KMS-11 (cell line): ENCODE measurements at regions not wholly inside any gene's neighbourhood (a gene's known extent, or its start where the extent isn't known, plus 50 kb on each side); places are given as distances from the start of the nearest gene placed in this dataset.

ENCODE experiments used
- H2AFZ ChIP-seq: fragments of 200-600 bp; sonication (generic); 2 replicates; pipeline ENCODE4 v1.6.1; 2016; ENCODE audit warnings: antibody characterized with exemption, mixed run types, low read depth
- H3K27ac ChIP-seq: fragments of 200-600 bp; sonication (generic); 2 replicates; pipeline ENCODE4 v1.6.1; 2016; ENCODE audit warnings: mild to moderate bottlenecking, mixed run types
- H3K27me3 ChIP-seq: fragments of 200-600 bp; sonication (generic); 2 replicates; pipeline ENCODE4 v1.6.1; 2017; ENCODE audit warnings: mild to moderate bottlenecking, low read depth, mixed run types, moderate library complexity; ENCODE audit not compliant: insufficient read depth
- H3K36me3 ChIP-seq: fragments of 200-600 bp; sonication (generic); 2 replicates; pipeline ENCODE4 v1.6.1; 2017; ENCODE audit warnings: mild to moderate bottlenecking, mixed run types; ENCODE audit not compliant: insufficient read depth
- H3K4me1 ChIP-seq: fragments of 200-600 bp; sonication (generic); 2 replicates; pipeline ENCODE4 v1.6.1; 2016; ENCODE audit warnings: mild to moderate bottlenecking, low read depth, mixed run types; ENCODE audit not compliant: poor library complexity, severe bottlenecking
- H3K4me2 ChIP-seq: fragments of 200-600 bp; sonication (generic); 2 replicates; pipeline ENCODE4 v1.7.0; 2016; ENCODE audit warnings: mild to moderate bottlenecking, mixed run types
- H3K4me3 ChIP-seq: fragments of 200-600 bp; sonication (generic); IDR thresholded peaks from 2 replicates; pipeline ENCODE4 v1.6.1; 2017; ENCODE audit warnings: low read depth, low read length, mixed read lengths; ENCODE audit not compliant: insufficient read depth
- H3K79me2 ChIP-seq: fragments of 200-600 bp; sonication (generic); 2 replicates; pipeline ENCODE4 v1.6.1; 2016; ENCODE audit warnings: low read depth, mixed run types; ENCODE audit not compliant: insufficient read depth
- H3K9ac ChIP-seq: fragments of 200-600 bp; sonication (generic); 2 replicates; pipeline ENCODE4 v1.6.1; 2016; ENCODE audit warnings: mild to moderate bottlenecking, mixed run types
- H4K20me1 ChIP-seq: fragments of 200-600 bp; sonication (generic); 2 replicates; pipeline ENCODE4 v1.6.1; 2016; ENCODE audit warnings: mild to moderate bottlenecking, mixed run types; ENCODE audit not compliant: insufficient read depth
- TF ChIP-seq, protein P1 (sequence below): fragments of 200-600 bp; sonication (generic); conservative IDR thresholded peaks from 2 replicates; pipeline ENCODE4 v1.6.1; 2017; ENCODE audit warnings: low read depth, mild to moderate bottlenecking, antibody characterized with exemption, low read length, moderate library complexity, mixed read lengths

DNA sequence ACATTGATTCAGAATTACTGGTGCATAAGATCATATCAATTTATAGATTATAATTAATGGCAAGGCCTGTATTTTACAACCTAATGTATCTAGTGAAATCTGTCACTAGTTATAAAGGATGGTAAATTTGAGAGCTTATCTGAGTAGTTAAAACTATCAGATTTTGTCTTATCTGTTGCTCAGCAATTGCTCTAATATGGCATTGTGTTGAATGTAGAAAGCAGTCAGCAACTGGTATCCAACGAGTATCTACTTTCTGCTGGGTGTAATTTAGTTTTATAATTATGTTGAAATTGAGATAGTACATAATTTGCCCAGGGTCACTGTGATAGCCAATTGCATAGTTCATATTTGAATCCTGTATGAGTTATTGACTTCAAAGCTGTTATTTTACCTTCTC is 1005.7 kb downstream of the CDH11 start:
- Histone ChIP-seq H2AFZ (no peak overlapping the region), H3K36me3 (no peaks in the 10 kb centered on the region), H3K79me2 (no peaks in the 10 kb centered on the region), H3K9ac (no peak overlapping the region), H3K27ac (no peak overlapping the region), H3K4me2 (no peak overlapping the region), H3K27me3 (no peaks in the 10 kb centered on the region), H4K20me1 (no peaks in the 10 kb centered on the region), H3K4me3 (no peak overlapping the region), H3K4me1 (no peaks in the 10 kb centered on the region)
- TF ChIP-seq, protein P1, sequence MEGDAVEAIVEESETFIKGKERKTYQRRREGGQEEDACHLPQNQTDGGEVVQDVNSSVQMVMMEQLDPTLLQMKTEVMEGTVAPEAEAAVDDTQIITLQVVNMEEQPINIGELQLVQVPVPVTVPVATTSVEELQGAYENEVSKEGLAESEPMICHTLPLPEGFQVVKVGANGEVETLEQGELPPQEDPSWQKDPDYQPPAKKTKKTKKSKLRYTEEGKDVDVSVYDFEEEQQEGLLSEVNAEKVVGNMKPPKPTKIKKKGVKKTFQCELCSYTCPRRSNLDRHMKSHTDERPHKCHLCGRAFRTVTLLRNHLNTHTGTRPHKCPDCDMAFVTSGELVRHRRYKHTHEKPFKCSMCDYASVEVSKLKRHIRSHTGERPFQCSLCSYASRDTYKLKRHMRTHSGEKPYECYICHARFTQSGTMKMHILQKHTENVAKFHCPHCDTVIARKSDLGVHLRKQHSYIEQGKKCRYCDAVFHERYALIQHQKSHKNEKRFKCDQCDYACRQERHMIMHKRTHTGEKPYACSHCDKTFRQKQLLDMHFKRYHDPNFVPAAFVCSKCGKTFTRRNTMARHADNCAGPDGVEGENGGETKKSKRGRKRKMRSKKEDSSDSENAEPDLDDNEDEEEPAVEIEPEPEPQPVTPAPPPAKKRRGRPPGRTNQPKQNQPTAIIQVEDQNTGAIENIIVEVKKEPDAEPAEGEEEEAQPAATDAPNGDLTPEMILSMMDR, result no peak

DNA sequence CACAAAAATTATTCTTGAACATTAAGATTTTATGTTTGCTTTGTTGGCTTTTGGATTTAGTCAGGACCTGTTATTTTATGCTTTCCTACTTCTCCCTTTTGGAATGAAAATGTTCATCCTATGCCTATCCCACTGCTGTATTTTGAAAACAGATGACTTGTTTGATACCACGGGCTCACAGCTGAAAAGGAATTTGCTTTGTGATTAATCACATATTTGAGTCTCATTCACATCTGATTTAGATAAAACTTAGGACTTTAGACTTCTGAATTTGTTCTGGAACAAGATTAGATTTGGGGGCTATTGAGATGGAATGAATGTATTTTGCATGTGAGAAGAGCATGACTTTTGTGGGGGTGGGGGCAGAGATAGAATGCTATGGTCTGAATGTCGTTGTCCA is 1012.6 kb downstream of the CDH11 start:
- Histone ChIP-seq H4K20me1 (no peaks in the 10 kb centered on the region), H3K79me2 (no peaks in the 10 kb centered on the region), H3K9ac (no peak overlapping the region), H3K4me1 (no peaks in the 10 kb centered on the region), H3K36me3 (no peaks in the 10 kb centered on the region), H3K4me3 (no peak overlapping the region), H3K27me3 (no peaks in the 10 kb centered on the region), H3K27ac (no peak overlapping the region), H3K4me2 (no peak overlapping the region), H2AFZ (no peak overlapping the region)
- TF ChIP-seq, protein P1, result no peak

DNA sequence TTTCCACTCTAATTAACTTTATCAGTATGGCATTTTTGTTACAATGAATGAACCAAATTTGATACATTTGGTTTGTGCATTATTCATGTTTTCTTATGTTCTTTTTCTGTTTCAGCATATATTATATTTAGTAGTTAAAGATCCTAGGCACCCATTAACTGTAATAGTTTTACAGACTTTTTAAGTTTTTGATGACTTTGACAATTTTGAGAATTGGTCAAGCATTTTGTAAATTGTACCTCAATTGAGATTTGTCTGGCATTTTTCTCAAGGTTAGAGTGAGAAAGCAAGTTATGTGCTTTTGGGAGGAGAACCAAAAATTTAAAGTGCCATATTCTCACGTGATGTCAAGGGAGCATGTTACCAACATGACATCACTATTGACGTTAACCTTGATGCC is 1019.2 kb downstream of the CDH11 start:
- Histone ChIP-seq H2AFZ (no peak overlapping the region), H3K36me3 (no peaks in the 10 kb centered on the region), H3K79me2 (no peaks in the 10 kb centered on the region), H3K4me2 (no peak overlapping the region), H3K27me3 (no peaks in the 10 kb centered on the region), H3K4me1 (no peaks in the 10 kb centered on the region), H3K9ac (no peak overlapping the region), H3K4me3 (no peak overlapping the region), H4K20me1 (no peaks in the 10 kb centered on the region), H3K27ac (no peak overlapping the region)
- TF ChIP-seq, protein P1, result no peak

DNA sequence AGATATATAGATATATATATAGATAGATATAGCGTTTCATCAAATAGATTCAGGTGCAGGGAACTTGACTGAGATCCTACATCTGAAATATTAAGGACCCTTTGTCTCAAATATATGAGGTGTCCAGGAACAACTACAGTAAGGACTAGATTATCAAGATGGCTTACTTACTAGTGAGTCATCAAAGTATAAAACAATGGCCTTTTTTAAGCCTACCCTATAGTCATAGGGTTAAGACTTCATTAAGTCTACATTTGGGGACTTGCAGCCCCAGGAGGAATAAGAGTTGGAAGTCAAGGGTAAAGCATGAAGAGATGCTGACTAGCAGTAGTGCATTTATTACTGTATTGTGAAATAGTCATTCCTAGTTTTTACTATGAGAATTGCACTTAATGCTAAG is 1023.4 kb downstream of the CDH11 start:
- Histone ChIP-seq H3K4me3 (no peak overlapping the region), H2AFZ (no peak overlapping the region), H3K4me2 (no peak overlapping the region), H3K36me3 (no peaks in the 10 kb centered on the region), H3K27ac (no peak overlapping the region), H3K27me3 (no peaks in the 10 kb centered on the region), H3K9ac (no peak overlapping the region), H4K20me1 (no peaks in the 10 kb centered on the region), H3K79me2 (no peaks in the 10 kb centered on the region), H3K4me1 (no peaks in the 10 kb centered on the region)
- TF ChIP-seq, protein P1, result no peak

DNA sequence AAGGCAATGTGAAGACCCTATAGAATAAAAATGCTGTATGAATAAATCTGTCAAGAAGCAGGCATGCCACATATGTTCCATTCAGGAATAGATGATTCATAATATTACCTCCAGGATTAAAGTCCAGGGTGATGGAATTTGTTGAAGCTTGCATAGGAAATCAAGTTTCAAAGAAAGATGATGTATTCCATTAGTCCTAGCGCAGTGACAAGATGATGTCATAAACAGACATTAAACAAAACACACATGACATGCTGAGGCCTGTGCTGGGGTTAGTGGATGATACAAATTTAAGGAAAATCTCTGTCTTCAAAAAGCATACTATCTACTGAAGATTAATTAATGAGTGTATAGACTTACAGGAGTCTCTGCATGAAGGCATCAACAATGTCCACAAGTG is 1025.2 kb downstream of the CDH11 start:
- Histone ChIP-seq H3K27me3 (no peaks in the 10 kb centered on the region), H4K20me1 (no peaks in the 10 kb centered on the region), H3K4me2 (no peak overlapping the region), H3K9ac (no peak overlapping the region), H3K4me3 (no peak overlapping the region), H3K36me3 (no peaks in the 10 kb centered on the region), H3K79me2 (no peaks in the 10 kb centered on the region), H2AFZ (no peak overlapping the region), H3K27ac (no peak overlapping the region), H3K4me1 (no peaks in the 10 kb centered on the region)
- TF ChIP-seq, protein P1, result no peak
